HFF-Myc (cell line): ENCODE measurements at regions not wholly inside any gene's neighbourhood (a gene's known extent, or its start where the extent isn't known, plus 50 kb on each side); places are given as distances from the start of the nearest gene placed in this dataset.

ENCODE experiments used
- DNase-seq: peaks from one replicate; pipeline ENCODE4 v3.0.0-alpha.2; 2011; ENCODE audit warnings: low read depth; ENCODE audit errors: extremely low read depth
- H3K4me3 ChIP-seq: replicated peaks from 2 replicates; pipeline ENCODE4 v1.5.1; 2011; ENCODE audit warnings: low read depth, mild to moderate bottlenecking, control low read depth, low read length
- TF ChIP-seq, protein P1 (sequence below): IDR thresholded peaks from 2 replicates; pipeline ENCODE4 v1.5.1; 2012; ENCODE audit warnings: mild to moderate bottlenecking, low read depth, low read length, control low read depth; ENCODE audit errors: missing control alignments

DNA sequence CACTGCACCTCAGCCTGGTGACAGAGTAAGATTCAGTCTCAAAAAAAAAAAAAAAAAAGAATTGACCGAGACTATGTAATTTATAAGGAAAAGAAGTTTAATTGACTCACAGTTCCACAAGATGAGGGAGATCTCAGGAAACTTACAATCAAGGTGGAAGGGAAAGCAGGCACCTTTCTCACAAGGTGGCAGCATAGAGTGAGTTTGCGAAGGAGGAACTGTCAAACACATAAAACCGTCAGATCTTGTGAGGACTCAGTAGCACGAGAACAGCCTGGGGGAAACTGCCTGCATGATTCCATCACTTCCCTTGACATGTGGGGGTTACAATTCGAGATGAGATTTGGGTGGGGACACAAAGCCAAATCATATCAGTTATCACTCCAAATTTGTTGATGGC lies 380.9 kb downstream of the EDEM1 start:
- H3K4me3 ChIP-seq, result no peak overlapping the region
- TF ChIP-seq, protein P1, sequence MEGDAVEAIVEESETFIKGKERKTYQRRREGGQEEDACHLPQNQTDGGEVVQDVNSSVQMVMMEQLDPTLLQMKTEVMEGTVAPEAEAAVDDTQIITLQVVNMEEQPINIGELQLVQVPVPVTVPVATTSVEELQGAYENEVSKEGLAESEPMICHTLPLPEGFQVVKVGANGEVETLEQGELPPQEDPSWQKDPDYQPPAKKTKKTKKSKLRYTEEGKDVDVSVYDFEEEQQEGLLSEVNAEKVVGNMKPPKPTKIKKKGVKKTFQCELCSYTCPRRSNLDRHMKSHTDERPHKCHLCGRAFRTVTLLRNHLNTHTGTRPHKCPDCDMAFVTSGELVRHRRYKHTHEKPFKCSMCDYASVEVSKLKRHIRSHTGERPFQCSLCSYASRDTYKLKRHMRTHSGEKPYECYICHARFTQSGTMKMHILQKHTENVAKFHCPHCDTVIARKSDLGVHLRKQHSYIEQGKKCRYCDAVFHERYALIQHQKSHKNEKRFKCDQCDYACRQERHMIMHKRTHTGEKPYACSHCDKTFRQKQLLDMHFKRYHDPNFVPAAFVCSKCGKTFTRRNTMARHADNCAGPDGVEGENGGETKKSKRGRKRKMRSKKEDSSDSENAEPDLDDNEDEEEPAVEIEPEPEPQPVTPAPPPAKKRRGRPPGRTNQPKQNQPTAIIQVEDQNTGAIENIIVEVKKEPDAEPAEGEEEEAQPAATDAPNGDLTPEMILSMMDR, result no peak
- no peak for DNase-seq

DNA sequence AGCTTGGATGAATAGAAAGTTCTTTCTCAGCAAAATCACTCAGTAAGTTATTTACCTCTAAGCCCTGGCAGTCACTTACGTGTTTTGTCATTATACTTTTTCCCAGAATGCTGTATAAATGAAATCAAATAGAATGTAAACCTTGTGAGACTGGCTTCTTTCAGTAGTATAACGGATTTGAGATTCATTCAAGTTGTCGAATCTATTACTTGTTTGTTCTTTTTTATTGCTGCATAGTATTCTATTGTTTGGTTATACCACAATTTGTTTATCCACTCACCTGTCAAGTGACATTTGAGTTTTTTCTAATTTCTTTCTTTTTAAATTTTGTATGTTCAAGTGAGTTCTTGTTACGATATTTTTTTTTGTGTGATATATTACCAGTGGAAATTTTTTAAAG lies 381.6 kb downstream of the EDEM1 start:
- TF ChIP-seq, protein P1, result no peak
- DNase-seq, result no peak

DNA sequence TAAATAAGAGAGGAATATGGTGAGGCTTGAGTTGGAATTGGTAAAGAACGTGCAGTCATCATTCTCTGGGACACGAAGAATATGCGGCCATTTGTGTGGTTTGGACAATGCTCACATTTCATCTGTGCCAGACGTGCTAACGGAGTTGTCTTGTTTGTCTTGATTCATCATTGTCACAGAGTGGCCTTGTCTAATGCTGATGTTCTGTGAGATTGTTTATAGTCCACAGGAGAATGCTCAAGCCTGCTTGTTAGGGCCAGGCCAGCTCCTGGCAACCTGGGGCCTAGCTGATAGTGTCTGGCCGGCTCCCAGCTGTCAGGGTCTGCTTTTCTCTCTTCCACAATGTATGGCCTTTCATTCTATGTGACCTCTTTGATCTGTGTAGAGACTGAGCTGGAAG lies 384.7 kb downstream of the EDEM1 start:
- no peak for DNase-seq
- H3K4me3 ChIP-seq, result no peak overlapping the region
- TF ChIP-seq, protein P1, result no peak

More for the DNA sequence above, 381.6 kb downstream of the EDEM1 start:
- no peak overlapping the region for H3K4me3 ChIP-seq

DNA sequence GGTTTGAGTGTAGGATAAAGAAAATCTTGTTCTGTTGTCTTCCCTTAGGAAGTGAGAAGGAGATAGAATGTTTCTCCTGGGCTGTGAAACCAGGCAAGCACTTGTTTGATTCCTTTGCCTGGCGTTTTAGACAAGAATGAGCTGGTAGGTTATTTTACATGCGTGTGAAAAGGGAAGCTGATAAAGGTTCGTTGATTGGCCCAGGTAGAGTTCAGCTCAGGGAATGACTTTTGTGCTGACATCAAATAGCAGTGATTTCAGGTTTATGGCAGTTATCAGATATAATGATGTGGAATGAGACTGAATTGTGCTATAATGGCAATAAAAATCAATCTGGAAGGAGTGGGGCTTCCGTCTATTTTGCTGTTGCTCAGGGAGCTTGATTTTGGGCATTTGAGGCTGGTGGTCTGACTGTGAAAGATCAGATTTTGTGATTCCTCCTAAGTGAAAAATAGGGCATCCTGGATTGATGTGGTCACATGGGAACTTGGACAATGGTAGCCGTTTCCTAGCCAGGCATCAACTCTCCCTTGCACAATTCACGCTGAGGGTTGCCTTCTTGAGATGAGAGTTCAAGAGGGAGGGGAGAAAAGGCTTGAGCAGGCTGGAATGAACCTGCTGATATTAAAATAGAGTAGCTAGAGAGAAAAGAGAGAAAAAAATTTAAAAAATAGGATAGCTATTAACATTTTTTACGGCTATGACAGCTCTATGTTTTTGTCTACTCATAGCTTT lies 388.9 kb downstream of the EDEM1 start:
- TF ChIP-seq, protein P1, result no peak
- no peak overlapping the region for H3K4me3 ChIP-seq

DNA sequence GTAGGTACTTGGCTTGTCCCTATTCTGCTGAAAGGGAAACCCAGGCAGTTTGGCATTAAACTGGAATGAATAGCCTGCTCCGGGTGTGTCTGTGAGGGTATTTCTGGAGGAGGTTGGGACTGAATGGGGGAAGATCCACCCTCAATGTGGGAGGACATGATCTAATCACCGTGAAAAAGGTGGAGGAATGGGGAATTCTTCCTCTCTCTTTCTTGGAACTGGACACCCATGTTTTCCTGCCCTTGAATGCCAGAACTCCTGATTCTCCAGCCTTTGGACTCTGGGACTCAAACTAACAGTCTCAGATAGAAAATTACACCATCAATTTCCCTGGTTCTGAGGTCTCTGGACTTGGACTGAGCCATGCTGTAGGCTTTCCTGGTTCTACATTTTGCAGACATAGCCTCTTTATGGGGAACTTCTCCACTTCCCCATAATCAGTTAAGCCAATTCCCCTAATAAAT lies 391.7 kb downstream of the EDEM1 start:
- TF ChIP-seq, protein P1, result no peak
- H3K4me3 ChIP-seq, result no peak overlapping the region
- no peak for DNase-seq

More for the DNA sequence above, 388.9 kb downstream of the EDEM1 start:
- DNase-seq, result no peak

- TF ChIP-seq, protein P1, result no peak
- H3K4me3 ChIP-seq, result no peak overlapping the region
- no peak for DNase-seq
These were observed 392.4 kb downstream of the EDEM1 start for GRCh38 chr3:5579946-5580345.

- DNase-seq, result no peak
- no peak overlapping the region for H3K4me3 ChIP-seq
- TF ChIP-seq, protein P1, result no peak
These were observed 393.3 kb downstream of the EDEM1 start for GRCh38 chr3:5580826-5581225.
